Colonic mucosa (tissue), 4 donors: ENCODE measurements at regions not wholly inside any gene's neighbourhood (a gene's known extent, or its start where the extent isn't known, plus 50 kb on each side); places are given as distances from the start of the nearest gene placed in this dataset.

Source experiments
- DNase-seq: peaks from one replicate; pipeline ENCODE4 v3.0.0-alpha.2; 2020
- H3K27ac ChIP-seq: fragments of 200-600 bp; one replicate; pipeline ENCODE4 v1.8.0; 2021
- H3K27me3 ChIP-seq: fragments of 200-600 bp; one replicate; pipeline ENCODE4 v1.8.0; 2021
- H3K36me3 ChIP-seq: fragments of 200-600 bp; one replicate; pipeline ENCODE4 v1.8.0; 2021
- H3K4me1 ChIP-seq: fragments of 200-600 bp; one replicate; pipeline ENCODE4 v1.8.0; 2021; ENCODE audit warnings: mild to moderate bottlenecking
- H3K4me3 ChIP-seq: fragments of 200-600 bp; one replicate; pipeline ENCODE4 v1.8.0; 2021
- H3K9ac ChIP-seq, 2 donors: one replicate each; pipeline ENCODE4 v1.7.0; 2013; ENCODE audit warnings: control low read depth in 2 of 2, low read depth in 2 of 2, low read length in 2 of 2
- H3K9me3 ChIP-seq: fragments of 200-600 bp; one replicate; pipeline ENCODE4 v1.8.0; 2021
- CTCF ChIP-seq: fragments of 200-600 bp; IDR thresholded peaks from one replicate; pipeline ENCODE4 v1.8.0; 2022; ENCODE audit warnings: antibody characterized with exemption, mild to moderate bottlenecking
- intact Hi-C: fragments of 100-400 bp; cut with DNase I; formaldehyde crosslinking; loops from one replicate; pipeline ENCODE4 v1.14.1; 2022
- donor health status: healthy.
- donor health status: DM: no; HTN: no; CAD: no.
- donor health status: DM: no; HTN: no; CAD: no.

- intact Hi-C loops: no loop called here
- H3K9me3 ChIP-seq: no peaks in the 10 kb centered on the region
- H3K4me3 ChIP-seq: no peak overlapping the region
- no peak for TF ChIP-seq CTCF
- no peaks in the 10 kb centered on the region for H3K27me3 ChIP-seq
- no peak for DNase-seq
- no peak overlapping the region for H3K9ac ChIP-seq
- no peaks in the 10 kb centered on the region for H3K4me1 ChIP-seq
- H3K27ac ChIP-seq: no peak overlapping the region
- H3K36me3 ChIP-seq: no peaks in the 10 kb centered on the region
Measured at GRCh38 chr18:24926649-24927048, 425.3 kb downstream of the ZNF521 start.

GRCh38 chr18:24928301-24928878, 423.6 kb downstream of the ZNF521 start:
- H3K36me3 ChIP-seq: no peaks in the 10 kb centered on the region
- DNase-seq: no peak
- no peaks in the 10 kb centered on the region for H3K4me1 ChIP-seq
- no peaks in the 10 kb centered on the region for H3K27me3 ChIP-seq
- no peak for TF ChIP-seq CTCF
- H3K27ac ChIP-seq: no peak overlapping the region
- no peak overlapping the region for H3K9ac ChIP-seq
- no peak overlapping the region for H3K4me3 ChIP-seq
- intact Hi-C loops: no loop called here
- no peaks in the 10 kb centered on the region for H3K9me3 ChIP-seq

GRCh38 chr18:24930478-24930877, 421.5 kb downstream of the ZNF521 start:
- Histone ChIP-seq H3K4me3 (no peak overlapping the region), H3K4me1 (no peaks in the 10 kb centered on the region), H3K27me3 (no peaks in the 10 kb centered on the region), H3K36me3 (no peaks in the 10 kb centered on the region), H3K27ac (no peak overlapping the region), H3K9ac (no peak overlapping the region), H3K9me3 (no peaks in the 10 kb centered on the region)
- DNase-seq: no peak
- intact Hi-C loops: no loop called here
- no peak for TF ChIP-seq CTCF

- TF ChIP-seq CTCF: no peak
- Histone ChIP-seq H3K4me1 (no peaks in the 10 kb centered on the region), H3K27me3 (no peaks in the 10 kb centered on the region), H3K36me3 (no peaks in the 10 kb centered on the region), H3K27ac (no peak overlapping the region), H3K4me3 (no peak overlapping the region), H3K9me3 (no peaks in the 10 kb centered on the region), H3K9ac (no peak overlapping the region)
- no peak for DNase-seq
- intact Hi-C loops: no loop called here
Measured at GRCh38 chr18:24930971-24931370, 421.0 kb downstream of the ZNF521 start.

- no peaks in the 10 kb centered on the region for H3K36me3 ChIP-seq
- H3K4me1 ChIP-seq: no peaks in the 10 kb centered on the region
- DNase-seq: no peak
- H3K9ac ChIP-seq: no peak overlapping the region
- H3K27ac ChIP-seq: no peak overlapping the region
- H3K27me3 ChIP-seq: no peaks in the 10 kb centered on the region
- no peak overlapping the region for H3K4me3 ChIP-seq
- intact Hi-C loops: no loop called here
- H3K9me3 ChIP-seq: no peaks in the 10 kb centered on the region
- TF ChIP-seq CTCF: no peak
Measured at GRCh38 chr18:24933345-24933744, 418.6 kb downstream of the ZNF521 start.
